BLaER1 treated with 17β-estradiol and CSF1 and Interleukin-3, amounts not matched to agents 10 nM and 100 nM (cell line): ENCODE measurements at regions not wholly inside any gene's neighbourhood (a gene's known extent, or its start where the extent isn't known, plus 50 kb on each side); places are given as distances from the start of the nearest gene placed in this dataset.

Experiments
- H3K27ac ChIP-seq, 11 experiments: shearing (Covaris generic); formaldehyde crosslinking; 2 replicates each; pipeline ENCODE4 v1.8.1; 2022
- H3K27me3 ChIP-seq, 11 experiments: shearing (Covaris generic); formaldehyde crosslinking; 2 replicates each; pipeline ENCODE4 v1.8.1; 2022
- H3K36me3 ChIP-seq, 11 experiments: shearing (Covaris generic); formaldehyde crosslinking; 2 replicates each; pipeline ENCODE4 v1.8.1; 2022
- H3K4me1 ChIP-seq, 10 experiments: shearing (Covaris generic); formaldehyde crosslinking; 2 replicates each; pipeline ENCODE4 v1.8.1; 2022
- H3K4me2 ChIP-seq, 11 experiments: shearing (Covaris generic); formaldehyde crosslinking; 2 replicates each; pipeline ENCODE4 v1.8.1; 2022
- H3K4me3 ChIP-seq, 10 experiments: shearing (Covaris generic); formaldehyde crosslinking; 2 replicates each; pipeline ENCODE4 v1.8.1; 2022
- H3K9ac ChIP-seq, 11 experiments: shearing (Covaris generic); formaldehyde crosslinking; 2 replicates each; pipeline ENCODE4 v1.8.1; 2022
- H3K9me3 ChIP-seq, 11 experiments: shearing (Covaris generic); formaldehyde crosslinking; replicated peaks in 1 of 11; 2 replicates each; pipeline ENCODE4 v1.8.1; 2022
- H4K20me1 ChIP-seq, 11 experiments: shearing (Covaris generic); formaldehyde crosslinking; 2 replicates each; pipeline ENCODE4 v1.8.1; 2022
- Cebpa-rat ChIP-seq, 11 experiments: shearing (Covaris generic); IDR thresholded peaks; 2 replicates each; pipeline ENCODE4 v1.8.1; 2022

DNA sequence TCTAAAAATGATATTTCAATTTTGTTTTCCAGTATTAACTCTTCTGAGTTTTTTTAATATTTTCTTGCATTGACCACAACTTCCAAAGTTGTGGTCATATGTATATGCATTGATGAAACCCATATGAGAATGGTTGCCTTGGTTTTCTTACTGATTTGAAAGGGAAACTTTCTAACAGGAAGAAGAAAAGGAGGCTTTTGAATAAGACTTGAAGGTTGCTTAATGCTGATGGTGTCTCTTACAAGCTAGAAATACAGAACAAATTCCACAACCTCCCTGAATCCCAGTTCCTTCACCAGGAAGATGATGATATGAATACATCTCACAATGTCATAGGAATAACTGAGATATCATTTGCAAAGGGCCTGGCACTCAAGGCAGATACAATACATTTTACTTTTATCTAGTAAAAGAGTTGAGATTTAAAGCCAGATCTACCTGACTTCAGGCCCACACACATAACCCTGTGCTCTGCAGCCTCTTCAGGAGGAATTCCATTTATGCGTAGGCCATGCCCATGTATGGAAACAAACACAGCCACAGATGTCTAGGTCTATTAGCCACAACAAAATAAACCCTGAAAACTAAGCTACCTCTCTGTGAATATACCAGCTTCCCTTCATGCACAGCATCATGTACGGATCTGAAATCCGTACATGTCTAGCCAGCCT is 165.4 kb upstream of the PLEKHG7 start:
- H3K27me3 ChIP-seq, result no peaks in the 10 kb centered on the region
- H3K9me3 ChIP-seq, result no peaks in the 10 kb centered on the region
- no peaks in the 10 kb centered on the region for H3K36me3 ChIP-seq
- peak overlapping the region in 10 of 11 experiments; percentile 47 to 91 (median 85); a peak in 18 of 22 replicates for H3K9ac ChIP-seq
- H3K4me1 ChIP-seq, result peaks cover 76 to 100% (median 92%) of the 10 kb centered on the region in 10 experiments
- peak overlapping the region; percentile 86 to 100 (median 97); a peak in 21 of 22 replicates for H3K27ac ChIP-seq
- H4K20me1 ChIP-seq, result no peaks in the 10 kb centered on the region
- no peak for TF ChIP-seq Cebpa-rat (IDR thresholded peaks at IDR 0.05)
- H3K4me2 ChIP-seq, result peak overlapping the region; percentile 66 to 89 (median 77)
- no peak overlapping the region for H3K4me3 ChIP-seq

GRCh38 chr12:92535961-92536360 is 166.8 kb upstream of the PLEKHG7 start:
- H3K4me1 ChIP-seq, result peaks cover 62 to 86% (median 79%) of the 10 kb centered on the region in 10 experiments
- TF ChIP-seq Cebpa-rat (IDR thresholded peaks at IDR 0.05), result no peak
- H3K9ac ChIP-seq, result peak overlapping the region in 10 of 11 experiments; percentile 36 to 71 (median 48); a peak in 17 of 22 replicates

GRCh38 chr12:92533280-92533890 is 169.4 kb upstream of the PLEKHG7 start:
- no peaks in the 10 kb centered on the region for H3K27me3 ChIP-seq
- peaks cover 36 to 74% (median 58%) of the 10 kb centered on the region in 10 experiments for H3K4me1 ChIP-seq
- H3K9ac ChIP-seq, result peak overlapping the region in 3 of 11 experiments; percentile 38 to 57 (median 44); a peak in 6 of 22 replicates
- H4K20me1 ChIP-seq, result no peaks in the 10 kb centered on the region
- H3K4me3 ChIP-seq, result no peak overlapping the region
- H3K27ac ChIP-seq, result peak overlapping the region in 8 of 11 experiments; percentile 7 to 97 (median 82); a peak in 14 of 22 replicates
- peak in 1 of 11 experiments; percentile 30; a peak in 1 of 22 replicates for TF ChIP-seq Cebpa-rat (IDR thresholded peaks at IDR 0.05)
- peak overlapping the region; percentile 18 to 91 (median 80); a peak in 20 of 22 replicates for H3K4me2 ChIP-seq
- peaks cover 0 to 23% (median 17%) of the 10 kb centered on the region in 11 experiments; a peak in 11 of 22 replicates for H3K9me3 ChIP-seq
- no peaks in the 10 kb centered on the region; a peak in 1 of 22 replicates for H3K36me3 ChIP-seq

More at GRCh38 chr12:92535961-92536360, 166.8 kb upstream of the PLEKHG7 start:
- Histone ChIP-seq H3K4me3 (peak overlapping the region in 2 of 10 experiments; percentile 13 to 24; a peak in 3 of 20 replicates), H3K27ac (peak overlapping the region in 10 of 11 experiments; percentile 56 to 97 (median 79); a peak in 20 of 22 replicates), H3K4me2 (peak overlapping the region; percentile 63 to 91 (median 82)), H4K20me1 (no peaks in the 10 kb centered on the region), H3K27me3 (no peaks in the 10 kb centered on the region), H3K36me3 (no peaks in the 10 kb centered on the region), H3K9me3 (peaks cover 0 to 12% (median 9%) of the 10 kb centered on the region in 11 experiments; a peak in 11 of 22 replicates)

DNA sequence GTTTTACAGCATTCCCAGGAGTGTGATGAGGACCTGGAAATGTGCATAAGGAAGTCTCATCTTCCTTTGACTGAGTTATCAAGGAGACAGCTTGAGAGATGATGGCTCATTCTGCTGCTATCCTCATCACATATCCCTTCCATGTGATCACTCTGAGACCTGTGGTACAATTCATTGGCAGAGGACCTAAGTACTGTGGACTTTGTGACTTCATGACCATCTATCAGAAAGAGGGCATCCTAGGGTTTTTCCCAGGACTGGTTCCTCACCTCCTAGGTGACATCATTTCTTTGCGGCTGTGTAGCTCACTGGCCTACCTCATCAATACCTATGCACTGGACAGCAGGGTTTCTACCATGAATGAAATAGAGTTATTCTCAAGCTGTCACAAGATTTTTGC is 172.1 kb upstream of the PLEKHG7 start:
- H3K36me3 ChIP-seq, result no peaks in the 10 kb centered on the region; a peak in 1 of 22 replicates

GRCh38 chr12:92529944-92530343 is 172.8 kb upstream of the PLEKHG7 start:
- no peak for TF ChIP-seq Cebpa-rat (IDR thresholded peaks at IDR 0.05)
- Histone ChIP-seq H4K20me1 (no peaks in the 10 kb centered on the region), H3K4me1 (peaks cover 9 to 42% (median 26%) of the 10 kb centered on the region in 10 experiments; a peak in 19 of 20 replicates), H3K4me2 (peak overlapping the region in 3 of 11 experiments; percentile 3 to 30 (median 24); a peak in 4 of 22 replicates), H3K27me3 (no peaks in the 10 kb centered on the region), H3K27ac (no peak overlapping the region), H3K9ac (no peak overlapping the region), H3K36me3 (no peaks in the 10 kb centered on the region; a peak in 1 of 22 replicates), H3K4me3 (no peak overlapping the region), H3K9me3 (peaks cover 0 to 23% (median 17%) of the 10 kb centered on the region in 11 experiments; a peak in 11 of 22 replicates)

More for the DNA sequence above, 172.1 kb upstream of the PLEKHG7 start:
- H3K4me2 ChIP-seq, result peak overlapping the region in 5 of 11 experiments; percentile 0 to 30 (median 8); a peak in 5 of 22 replicates
- no peak for TF ChIP-seq Cebpa-rat (IDR thresholded peaks at IDR 0.05)
- H3K4me3 ChIP-seq, result no peak overlapping the region
- no peaks in the 10 kb centered on the region for H4K20me1 ChIP-seq
- peaks cover 0 to 23% (median 17%) of the 10 kb centered on the region in 11 experiments; a peak in 11 of 22 replicates for H3K9me3 ChIP-seq
- H3K27me3 ChIP-seq, result no peaks in the 10 kb centered on the region
- no peak overlapping the region for H3K9ac ChIP-seq
- H3K4me1 ChIP-seq, result peaks cover 11 to 49% (median 34%) of the 10 kb centered on the region in 10 experiments
- H3K27ac ChIP-seq, result no peak overlapping the region

DNA sequence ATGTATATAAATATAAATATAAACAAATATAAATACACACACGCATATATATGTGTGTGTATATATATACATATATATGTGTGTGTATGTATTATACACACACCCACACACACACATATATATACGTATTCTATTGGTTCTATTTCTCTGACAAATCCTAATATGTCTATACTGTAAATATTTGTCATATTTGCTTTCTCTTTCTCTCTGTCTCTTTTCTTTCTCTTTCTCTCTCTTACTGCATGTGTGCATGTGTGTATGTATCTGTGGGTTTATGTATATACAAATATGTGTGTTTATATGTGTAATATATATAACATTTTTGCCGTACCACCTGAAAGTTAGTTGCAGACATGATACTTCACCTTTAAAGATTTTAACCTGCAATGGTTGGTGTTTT is 174.2 kb upstream of the PLEKHG7 start:
- Histone ChIP-seq H3K4me1 (peaks cover 4 to 40% (median 19%) of the 10 kb centered on the region in 10 experiments; a peak in 19 of 20 replicates), H3K27ac (no peak overlapping the region), H3K36me3 (no peaks in the 10 kb centered on the region; a peak in 1 of 22 replicates), H3K27me3 (no peaks in the 10 kb centered on the region), H3K9me3 (peaks cover 0 to 35% (median 27%) of the 10 kb centered on the region in 11 experiments; a peak in 17 of 22 replicates), H3K4me3 (no peak overlapping the region), H3K9ac (no peak overlapping the region), H4K20me1 (no peaks in the 10 kb centered on the region), H3K4me2 (no peak overlapping the region)
- TF ChIP-seq Cebpa-rat (IDR thresholded peaks at IDR 0.05), result no peak

DNA sequence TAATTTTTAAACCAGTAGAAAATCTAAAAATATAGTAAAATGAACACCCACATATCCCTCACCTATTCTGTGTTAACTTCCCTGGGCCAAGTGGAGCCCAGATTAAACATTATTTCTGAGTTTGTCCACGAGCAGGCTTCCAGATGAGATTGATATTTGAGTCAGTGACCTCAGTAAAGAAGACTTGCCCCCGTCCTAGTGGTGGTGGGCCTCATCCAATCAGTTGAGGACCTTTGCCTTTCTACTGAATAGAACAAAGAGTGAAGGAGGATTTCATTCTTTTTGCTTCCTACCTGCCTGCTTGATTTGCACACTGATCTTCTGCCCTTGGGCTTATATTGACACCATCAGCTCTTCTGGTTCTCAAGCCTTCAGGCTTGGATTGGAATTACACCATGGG is 174.7 kb upstream of the PLEKHG7 start:
- H4K20me1 ChIP-seq, result no peaks in the 10 kb centered on the region
- no peak for TF ChIP-seq Cebpa-rat (IDR thresholded peaks at IDR 0.05)
- H3K27ac ChIP-seq, result no peak overlapping the region
- peaks cover 0 to 40% (median 32%) of the 10 kb centered on the region in 11 experiments; a peak in 18 of 22 replicates for H3K9me3 ChIP-seq
- no peak overlapping the region for H3K4me3 ChIP-seq
- no peaks in the 10 kb centered on the region; a peak in 1 of 22 replicates for H3K36me3 ChIP-seq
- H3K27me3 ChIP-seq, result no peaks in the 10 kb centered on the region
- no peak overlapping the region for H3K4me2 ChIP-seq
- peaks cover 0 to 35% (median 14%) of the 10 kb centered on the region in 10 experiments; a peak in 16 of 20 replicates for H3K4me1 ChIP-seq
- no peak overlapping the region for H3K9ac ChIP-seq

DNA sequence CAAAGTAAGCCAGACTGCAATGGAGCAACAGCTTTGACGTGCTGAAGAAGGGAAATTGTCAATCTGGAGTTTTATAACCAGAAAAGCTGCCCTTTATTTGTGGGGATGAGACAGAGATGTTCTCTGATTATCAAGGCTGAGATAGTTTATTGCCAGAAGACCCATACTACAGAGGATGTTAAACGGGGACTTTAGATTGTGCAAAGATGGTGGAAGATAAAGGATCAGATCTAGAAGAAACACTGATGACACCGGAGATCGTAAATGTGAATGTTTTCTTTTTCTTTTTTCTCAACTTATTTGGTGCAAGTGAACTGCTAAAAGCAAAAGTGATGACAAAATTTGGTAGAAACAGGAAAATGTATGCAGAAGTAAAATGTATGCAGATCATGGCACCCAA is 178.3 kb upstream of the PLEKHG7 start:
- H3K4me3 ChIP-seq, result no peak overlapping the region
- H3K4me2 ChIP-seq, result peak overlapping the region in 5 of 11 experiments; percentile 37 to 43 (median 39); a peak in 9 of 22 replicates
- H3K27me3 ChIP-seq, result no peaks in the 10 kb centered on the region
- no peak for TF ChIP-seq Cebpa-rat (IDR thresholded peaks at IDR 0.05)
- H4K20me1 ChIP-seq, result no peaks in the 10 kb centered on the region
- peaks cover 0 to 11% (median 6%) of the 10 kb centered on the region in 10 experiments; a peak in 9 of 20 replicates for H3K4me1 ChIP-seq
- no peak overlapping the region for H3K9ac ChIP-seq
- H3K9me3 ChIP-seq, result peaks cover 11 to 48% (median 37%) of the 10 kb centered on the region in 11 experiments; a peak in 21 of 22 replicates
- H3K36me3 ChIP-seq, result no peaks in the 10 kb centered on the region
- H3K27ac ChIP-seq, result no peak overlapping the region
